Naive thymus-derived CD4-positive, alpha-beta T cell (primary cell): ENCODE measurements at regions not wholly inside any gene's neighbourhood (a gene's known extent, or its start where the extent isn't known, plus 50 kb on each side); places are given as distances from the start of the nearest gene placed in this dataset.

ENCODE experiments used
- ATAC-seq: fragments of 150-1000 bp; cut with Tn5 transposase; 2 replicates; pipeline ENCODE4 v1.10.0; 2021; ENCODE audit warnings: mild to moderate bottlenecking, moderate library complexity
- CTCF ChIA-PET: fragments of 350-600 bp; sonication (Branson Sonifier 250); formaldehyde crosslinking; loops from one replicate; lab custom pipeline; 2021; ENCODE audit warnings: antibody characterized with exemption; lab: Charles Lee
- POLR2A ChIA-PET: fragments of 350-600 bp; sonication (Branson Sonifier 250); formaldehyde crosslinking; loops from one replicate; lab custom pipeline; 2021; ENCODE audit warnings: antibody characterized with exemption, inconsistent platforms; lab: Charles Lee
- DNase-seq, 9 donors: peaks; one replicate each; pipeline versions ENCODE4 v3.0.0 to v3.0.0-alpha.2; 2020 to 2022; ENCODE audit warnings: mixed read lengths in 1 of 9
- H3K27ac ChIP-seq: one replicate; pipeline ENCODE4 v1.7.0; 2013; ENCODE audit warnings: mild to moderate bottlenecking, low read depth, low read length, moderate library complexity
- H3K27me3 ChIP-seq, 2 donors: one replicate each; pipeline ENCODE4 v1.7.0; 2013; ENCODE audit warnings: low read length in 2 of 2, mild to moderate bottlenecking in 2 of 2, moderate library complexity in 2 of 2; ENCODE audit not compliant: control insufficient read depth in 2 of 2, insufficient read depth in 2 of 2
- H3K36me3 ChIP-seq, 3 experiments: 1 replicate in 2 of 3; 2 replicates in 1 of 3; pipeline ENCODE4 v1.7.0; 2013; ENCODE audit warnings: low read length in 3 of 3, mild to moderate bottlenecking in 3 of 3, moderate library complexity in 1 of 3; ENCODE audit not compliant: insufficient read depth in 3 of 3, control insufficient read depth in 2 of 3
- H3K4me1 ChIP-seq, 2 donors: one replicate each; pipeline ENCODE4 v1.7.0; 2013; ENCODE audit warnings: low read length in 2 of 2, mild to moderate bottlenecking in 2 of 2, moderate library complexity in 1 of 2; ENCODE audit not compliant: control insufficient read depth in 2 of 2, insufficient read depth in 2 of 2
- H3K4me3 ChIP-seq: 2 replicates; pipeline ENCODE4 v1.7.0; 2013; ENCODE audit warnings: mild to moderate bottlenecking, low read length
- H3K9me3 ChIP-seq, 3 experiments: 1 replicate in 2 of 3; 2 replicates in 1 of 3; pipeline ENCODE4 v1.7.0; 2013; ENCODE audit warnings: low read length in 3 of 3; ENCODE audit not compliant: control insufficient read depth in 2 of 3
- H3K27ac Mint-ChIP-seq, 9 donors: one replicate each; pipeline ENCODE4 v1.8.0; 2020 to 2022; ENCODE audit warnings: mixed read lengths in 9 of 9, mild to moderate bottlenecking in 8 of 9, moderate library complexity in 5 of 9, inconsistent platforms in 2 of 9
- H3K27me3 Mint-ChIP-seq, 5 donors: one replicate each; pipeline ENCODE4 v1.8.0; 2021 to 2022; ENCODE audit warnings: mixed read lengths in 5 of 5, mild to moderate bottlenecking in 1 of 5
- H3K36me3 Mint-ChIP-seq, 5 donors: one replicate each; pipeline ENCODE4 v1.8.0; 2020 to 2022; ENCODE audit warnings: mixed read lengths in 5 of 5, mild to moderate bottlenecking in 3 of 5, inconsistent platforms in 1 of 5
- H3K4me1 Mint-ChIP-seq, 7 donors: one replicate each; pipeline ENCODE4 v1.8.0; 2020 to 2022; ENCODE audit warnings: mixed read lengths in 7 of 7, mild to moderate bottlenecking in 3 of 7, inconsistent platforms in 1 of 7
- H3K4me3 Mint-ChIP-seq, 10 donors: one replicate each; pipeline ENCODE4 v1.8.0; 2020 to 2022; ENCODE audit warnings: mild to moderate bottlenecking in 10 of 10, mixed read lengths in 10 of 10, moderate library complexity in 6 of 10, inconsistent platforms in 2 of 10
- H3K9me3 Mint-ChIP-seq, 11 donors: one replicate each; pipeline ENCODE4 v1.8.0; 2020 to 2022; ENCODE audit warnings: mixed read lengths in 11 of 11, mild to moderate bottlenecking in 4 of 11, inconsistent platforms in 1 of 11, moderate library complexity in 1 of 11
- intact Hi-C, 2 donors: fragments of 100-400 bp; cut with micrococcal nuclease; formaldehyde crosslinking; loops; one replicate each; pipeline ENCODE4 v1.15.1; 2023

DNA sequence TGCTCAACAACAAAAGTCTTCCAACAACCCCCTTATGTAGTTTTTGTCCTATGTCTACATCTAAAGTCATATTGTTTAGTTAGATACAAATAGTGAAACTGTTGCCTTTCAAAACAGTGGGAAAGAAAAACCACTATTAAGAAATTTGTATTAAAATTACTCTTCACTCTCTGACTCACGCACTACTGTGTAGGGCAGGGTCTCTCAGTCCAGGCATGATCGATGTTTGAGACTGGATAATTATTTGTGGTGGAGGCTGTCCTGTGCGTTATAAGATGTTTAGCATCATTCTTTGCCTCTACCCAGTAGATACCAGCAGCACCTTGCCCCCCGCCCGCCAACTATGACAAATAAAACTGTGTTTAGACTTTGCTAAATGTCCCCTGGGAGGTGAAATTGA is 369.4 kb upstream of the ZEB2 start:
- Mint-ChIP-seq H3K36me3 (no peaks in the 10 kb centered on the region), H3K4me1 (peaks cover 0 to 2% (median 0%) of the 10 kb centered on the region in 7 donors), H3K4me3 (no peak overlapping the region), H3K27ac (no peak overlapping the region), H3K9me3 (peaks cover 0 to 3% (median 0%) of the 10 kb centered on the region in 11 donors), H3K27me3 (peaks cover 0 to 9% (median 4%) of the 10 kb centered on the region in 5 donors)
- H3K27ac ChIP-seq: no peak overlapping the region
- H3K9me3 ChIP-seq: no peaks in the 10 kb centered on the region
- intact Hi-C loops: no loop called here
- ChIA-PET CTCF (no interaction called here), POLR2A (no interaction called here)
- H3K4me1 ChIP-seq: no peaks in the 10 kb centered on the region
- ATAC-seq (no peak), DNase-seq (no peak)
- no peak overlapping the region for H3K4me3 ChIP-seq
- H3K36me3 ChIP-seq: no peaks in the 10 kb centered on the region
- H3K27me3 ChIP-seq: no peaks in the 10 kb centered on the region

DNA sequence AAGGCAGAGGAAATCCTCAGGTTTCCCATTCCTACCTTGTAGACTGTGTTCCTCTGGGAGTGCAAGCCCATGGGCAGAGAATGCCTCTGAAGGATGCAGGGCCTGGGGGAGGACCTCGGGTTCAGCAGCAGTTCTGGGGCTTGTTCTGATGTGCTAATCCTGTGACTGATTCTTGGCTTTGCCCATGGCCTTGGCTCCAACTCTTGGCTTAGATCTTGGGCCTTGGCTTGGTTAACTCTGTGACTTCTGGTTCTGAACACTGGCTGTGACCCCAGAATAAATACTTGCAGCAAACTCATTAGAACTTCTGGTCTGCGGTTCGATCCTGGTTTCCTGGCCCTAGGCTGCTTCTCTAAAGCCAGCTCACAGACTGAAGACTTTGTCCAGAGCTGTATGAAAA is 366.9 kb upstream of the ZEB2 start:
- Mint-ChIP-seq H3K9me3 (peaks cover 0 to 3% (median 0%) of the 10 kb centered on the region in 11 donors), H3K27ac (no peak overlapping the region), H3K36me3 (no peaks in the 10 kb centered on the region), H3K27me3 (peaks cover 0 to 9% (median 4%) of the 10 kb centered on the region in 5 donors), H3K4me1 (peaks cover 0 to 2% (median 0%) of the 10 kb centered on the region in 7 donors), H3K4me3 (no peak overlapping the region)
- ChIA-PET CTCF (no interaction called here), POLR2A (no interaction called here)
- Histone ChIP-seq H3K4me1 (no peaks in the 10 kb centered on the region), H3K9me3 (no peaks in the 10 kb centered on the region), H3K27ac (no peak overlapping the region), H3K4me3 (no peak overlapping the region), H3K27me3 (no peaks in the 10 kb centered on the region), H3K36me3 (no peaks in the 10 kb centered on the region)
- ATAC-seq (no peak), DNase-seq (no peak)
- intact Hi-C loops: no loop called here

DNA sequence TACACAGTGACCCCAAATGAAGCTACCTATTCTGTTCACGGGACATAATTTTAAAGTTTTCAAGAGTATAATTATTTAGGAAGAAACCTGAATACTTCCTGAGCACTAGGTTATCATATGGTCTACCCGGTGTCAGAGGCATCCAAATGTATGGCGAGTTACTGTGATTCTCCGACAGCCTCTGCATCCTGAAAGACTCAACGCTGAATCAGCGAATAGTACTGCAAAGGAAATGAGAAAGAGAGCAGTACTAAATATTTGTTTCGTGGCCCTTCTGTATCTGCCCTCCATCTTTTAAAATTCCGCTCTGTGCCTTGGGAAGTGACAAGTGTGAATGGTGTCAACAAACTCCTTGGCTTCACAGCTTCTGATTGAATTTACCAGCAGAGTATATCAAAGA is 358.0 kb upstream of the ZEB2 start:
- Histone ChIP-seq H3K27ac (no peak overlapping the region), H3K4me3 (no peak overlapping the region), H3K4me1 (no peaks in the 10 kb centered on the region), H3K36me3 (no peaks in the 10 kb centered on the region), H3K9me3 (no peaks in the 10 kb centered on the region), H3K27me3 (no peaks in the 10 kb centered on the region)
- H3K4me3 Mint-ChIP-seq: no peak overlapping the region
- H3K36me3 Mint-ChIP-seq: no peaks in the 10 kb centered on the region
- ATAC-seq (no peak), DNase-seq (no peak)
- H3K9me3 Mint-ChIP-seq: peaks cover 0 to 6% (median 0%) of the 10 kb centered on the region in 11 donors
- no peaks in the 10 kb centered on the region for H3K27me3 Mint-ChIP-seq
- no peak overlapping the region for H3K27ac Mint-ChIP-seq
- intact Hi-C loops: no loop called here
- H3K4me1 Mint-ChIP-seq: no peaks in the 10 kb centered on the region
- ChIA-PET CTCF (no interaction called here), POLR2A (no interaction called here)

DNA sequence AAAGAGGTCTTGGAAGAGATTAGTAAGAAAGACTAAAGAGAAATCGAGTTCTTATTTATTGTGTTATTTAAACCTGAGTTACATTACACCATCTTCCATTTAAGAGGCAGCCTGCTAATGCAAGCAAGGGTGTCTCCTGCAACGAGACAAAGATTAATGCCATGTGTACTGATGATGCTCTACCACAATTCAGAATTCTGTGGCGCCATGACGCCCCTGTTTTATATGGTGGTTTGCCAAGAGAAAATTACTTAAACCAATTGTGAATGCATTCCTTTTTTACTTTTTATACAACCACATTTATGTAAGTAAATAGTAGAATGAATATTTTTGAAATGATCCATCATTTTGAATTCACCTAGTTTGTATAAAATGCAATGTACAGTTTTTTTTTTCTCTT is 356.1 kb upstream of the ZEB2 start:
- POLR2A ChIA-PET: no interaction called here
- Mint-ChIP-seq H3K4me1 (no peaks in the 10 kb centered on the region), H3K27ac (no peak overlapping the region), H3K9me3 (peaks cover 0 to 6% (median 0%) of the 10 kb centered on the region in 11 donors), H3K27me3 (no peaks in the 10 kb centered on the region), H3K4me3 (no peak overlapping the region), H3K36me3 (no peaks in the 10 kb centered on the region)
- CTCF ChIA-PET: no interaction called here
- no peaks in the 10 kb centered on the region for H3K9me3 ChIP-seq
- intact Hi-C loops: no loop called here
- no peak overlapping the region for H3K4me3 ChIP-seq
- no peaks in the 10 kb centered on the region for H3K36me3 ChIP-seq
- no peak overlapping the region for H3K27ac ChIP-seq
- no peak for DNase-seq
- H3K4me1 ChIP-seq: no peaks in the 10 kb centered on the region
- ATAC-seq: no peak
- H3K27me3 ChIP-seq: no peaks in the 10 kb centered on the region

DNA sequence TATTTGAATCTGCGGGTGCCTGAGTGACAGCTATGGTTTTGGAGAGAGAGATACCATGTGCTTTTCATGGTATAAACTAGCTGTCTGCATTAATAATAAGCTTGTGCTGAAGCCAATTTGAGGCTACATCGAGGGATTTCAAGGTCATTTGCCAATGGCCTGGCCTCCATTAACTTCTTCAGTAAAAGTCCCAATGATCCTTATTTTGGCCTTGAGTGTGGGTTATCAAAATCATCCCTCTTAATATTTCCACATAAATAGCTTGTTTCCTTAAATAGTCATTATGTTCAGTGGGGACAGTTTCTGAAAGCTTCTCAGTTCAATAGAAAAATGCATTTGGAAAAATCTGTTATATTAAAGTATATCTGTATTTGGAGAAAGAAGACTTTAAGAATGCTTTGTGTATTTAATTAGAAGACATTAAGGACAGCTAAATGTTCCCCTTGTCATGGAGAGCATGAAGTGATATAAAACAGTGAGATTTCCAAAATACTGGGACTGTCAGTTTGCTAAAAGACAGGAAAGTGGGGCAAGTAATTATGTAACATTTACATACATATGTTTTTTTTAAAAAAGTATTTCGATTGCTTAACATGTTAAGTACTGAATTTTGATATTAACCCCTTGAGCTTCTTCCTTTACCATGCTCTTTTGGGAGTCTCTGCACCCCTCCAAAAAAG is 355.5 kb upstream of the ZEB2 start:
- ChIA-PET POLR2A (no interaction called here), CTCF (no interaction called here)
- no peaks in the 10 kb centered on the region for H3K4me1 Mint-ChIP-seq
- no peaks in the 10 kb centered on the region for H3K36me3 Mint-ChIP-seq
- no peaks in the 10 kb centered on the region for H3K4me1 ChIP-seq
- H3K27ac Mint-ChIP-seq: no peak overlapping the region
- intact Hi-C loops: no loop called here
- H3K4me3 ChIP-seq: no peak overlapping the region
- H3K4me3 Mint-ChIP-seq: no peak overlapping the region
- H3K27me3 ChIP-seq: no peaks in the 10 kb centered on the region
- H3K36me3 ChIP-seq: no peaks in the 10 kb centered on the region
- H3K27me3 Mint-ChIP-seq: no peaks in the 10 kb centered on the region
- no peak for DNase-seq
- peaks cover 0 to 6% (median 0%) of the 10 kb centered on the region in 11 donors for H3K9me3 Mint-ChIP-seq
- no peaks in the 10 kb centered on the region for H3K9me3 ChIP-seq
- ATAC-seq: no peak
- no peak overlapping the region for H3K27ac ChIP-seq

DNA sequence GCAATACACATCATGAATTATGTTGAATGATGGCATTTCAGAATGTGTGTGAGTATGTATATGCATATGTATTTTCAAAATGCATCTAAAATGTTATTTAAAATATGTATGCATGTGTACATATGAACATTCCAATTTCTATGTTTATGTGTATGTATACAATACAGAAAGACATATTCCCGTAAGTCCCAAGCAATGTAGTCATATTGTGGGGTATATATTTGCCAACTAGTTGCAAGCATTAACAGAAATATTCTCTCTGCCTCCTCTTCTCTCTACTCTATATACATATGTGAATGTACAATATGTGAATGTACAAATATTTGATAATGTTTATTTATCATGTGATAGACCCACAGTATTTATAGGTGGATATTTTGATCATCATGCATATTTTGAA is 345.8 kb upstream of the ZEB2 start:
- peaks cover 0 to 4% (median 0%) of the 10 kb centered on the region in 11 donors for H3K9me3 Mint-ChIP-seq
- intact Hi-C loops: no loop called here
- no peak overlapping the region for H3K4me3 Mint-ChIP-seq
- no peaks in the 10 kb centered on the region for H3K4me1 Mint-ChIP-seq
- no peak overlapping the region for H3K27ac Mint-ChIP-seq
- Histone ChIP-seq H3K4me1 (no peaks in the 10 kb centered on the region), H3K9me3 (no peaks in the 10 kb centered on the region), H3K4me3 (no peak overlapping the region), H3K27me3 (no peaks in the 10 kb centered on the region), H3K36me3 (no peaks in the 10 kb centered on the region), H3K27ac (no peak overlapping the region)
- ChIA-PET POLR2A (no interaction called here), CTCF (no interaction called here)
- no peak for ATAC-seq
- no peaks in the 10 kb centered on the region for H3K36me3 Mint-ChIP-seq
- H3K27me3 Mint-ChIP-seq: no peaks in the 10 kb centered on the region
- DNase-seq: no peak

DNA sequence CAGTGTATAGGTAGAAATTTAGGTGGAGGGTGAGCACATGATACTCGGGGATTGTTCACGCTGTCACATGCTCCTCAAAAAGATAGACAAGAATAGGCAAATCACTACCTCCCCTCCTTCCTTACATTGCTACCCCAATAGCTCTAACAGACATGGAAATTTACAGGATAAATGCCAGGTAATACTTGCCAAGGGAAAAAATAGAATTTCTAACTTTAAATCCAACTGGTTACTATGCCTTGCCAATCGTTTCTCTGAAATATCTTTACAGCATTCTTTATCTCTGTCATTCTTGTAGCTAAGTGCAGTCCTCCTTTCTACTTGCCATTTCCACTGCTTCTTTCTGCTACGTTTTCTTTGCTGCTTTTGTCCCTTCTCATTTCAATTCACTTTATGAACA is 339.8 kb upstream of the ZEB2 start:
- ATAC-seq: no peak

More for the DNA sequence above, 339.8 kb upstream of the ZEB2 start:
- intact Hi-C loops: no loop called here
- no peaks in the 10 kb centered on the region for H3K36me3 Mint-ChIP-seq
- no peak overlapping the region for H3K4me3 ChIP-seq
- H3K36me3 ChIP-seq: no peaks in the 10 kb centered on the region
- no peak overlapping the region for H3K27ac ChIP-seq
- H3K27ac Mint-ChIP-seq: no peak overlapping the region
- H3K4me1 ChIP-seq: no peaks in the 10 kb centered on the region
- no peaks in the 10 kb centered on the region for H3K27me3 Mint-ChIP-seq
- POLR2A ChIA-PET: no interaction called here
- CTCF ChIA-PET: no interaction called here
- DNase-seq: no peak
- H3K4me1 Mint-ChIP-seq: no peaks in the 10 kb centered on the region
- no peaks in the 10 kb centered on the region for H3K27me3 ChIP-seq
- no peak overlapping the region for H3K4me3 Mint-ChIP-seq
- no peaks in the 10 kb centered on the region for H3K9me3 ChIP-seq
- peaks cover 0 to 3% (median 0%) of the 10 kb centered on the region in 11 donors for H3K9me3 Mint-ChIP-seq
